Colonic mucosa (tissue), 4 donors: ENCODE measurements at regions not wholly inside any gene's neighbourhood (a gene's known extent, or its start where the extent isn't known, plus 50 kb on each side); places are given as distances from the start of the nearest gene placed in this dataset.

Experiments used
- DNase-seq: peaks from one replicate; pipeline ENCODE4 v3.0.0-alpha.2; 2020
- H3K27ac ChIP-seq: fragments of 200-600 bp; one replicate; pipeline ENCODE4 v1.8.0; 2021
- H3K27me3 ChIP-seq: fragments of 200-600 bp; one replicate; pipeline ENCODE4 v1.8.0; 2021
- H3K36me3 ChIP-seq: fragments of 200-600 bp; one replicate; pipeline ENCODE4 v1.8.0; 2021
- H3K4me1 ChIP-seq: fragments of 200-600 bp; one replicate; pipeline ENCODE4 v1.8.0; 2021; ENCODE audit warnings: mild to moderate bottlenecking
- H3K4me3 ChIP-seq: fragments of 200-600 bp; one replicate; pipeline ENCODE4 v1.8.0; 2021
- H3K9ac ChIP-seq, 2 donors: one replicate each; pipeline ENCODE4 v1.7.0; 2013; ENCODE audit warnings: control low read depth in 2 of 2, low read depth in 2 of 2, low read length in 2 of 2
- H3K9me3 ChIP-seq: fragments of 200-600 bp; one replicate; pipeline ENCODE4 v1.8.0; 2021
- CTCF ChIP-seq: fragments of 200-600 bp; IDR thresholded peaks from one replicate; pipeline ENCODE4 v1.8.0; 2022; ENCODE audit warnings: antibody characterized with exemption, mild to moderate bottlenecking
- intact Hi-C: fragments of 100-400 bp; cut with DNase I; formaldehyde crosslinking; loops from one replicate; pipeline ENCODE4 v1.14.1; 2022
- donor health status: healthy.
- donor health status: DM: no; HTN: no; CAD: no.
- donor health status: DM: no; HTN: no; CAD: no.

GRCh38 chr5:171650597-171650996, 135.0 kb upstream of the SMIM23 start:
- TF ChIP-seq CTCF, result no peak
- Histone ChIP-seq H3K4me3 (no peak overlapping the region), H3K9ac (no peak overlapping the region), H3K4me1 (no peaks in the 10 kb centered on the region), H3K27me3 (no peaks in the 10 kb centered on the region), H3K27ac (no peak overlapping the region), H3K36me3 (no peaks in the 10 kb centered on the region), H3K9me3 (no peaks in the 10 kb centered on the region)
- intact Hi-C loops, result no loop called here
- no peak for DNase-seq

GRCh38 chr5:171651102-171651501, 134.5 kb upstream of the SMIM23 start:
- TF ChIP-seq CTCF, result no peak
- H3K36me3 ChIP-seq, result no peaks in the 10 kb centered on the region
- no peak overlapping the region for H3K9ac ChIP-seq
- no peak overlapping the region for H3K4me3 ChIP-seq
- no peak overlapping the region for H3K27ac ChIP-seq
- intact Hi-C loops, result no loop called here
- no peak for DNase-seq
- H3K9me3 ChIP-seq, result no peaks in the 10 kb centered on the region
- no peaks in the 10 kb centered on the region for H3K27me3 ChIP-seq
- no peaks in the 10 kb centered on the region for H3K4me1 ChIP-seq

DNA sequence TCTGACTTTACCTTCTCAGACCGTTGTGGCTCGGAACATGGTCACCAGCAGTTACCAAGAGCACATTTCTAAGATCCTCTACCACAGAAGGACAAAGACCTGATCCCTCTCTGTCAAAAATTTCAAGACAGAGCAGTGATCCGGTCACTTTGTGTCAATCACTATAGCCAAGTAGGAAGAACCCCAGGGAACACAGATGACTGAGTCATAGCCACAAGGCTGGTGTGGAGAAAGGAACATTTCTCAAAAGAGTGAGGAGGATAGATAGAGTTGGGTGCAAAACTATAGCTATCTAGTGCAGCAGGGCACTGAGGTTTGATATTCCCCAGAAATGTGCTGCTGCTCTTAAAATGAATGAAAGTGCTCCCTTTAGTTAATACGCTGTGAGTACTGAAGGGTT, 130.7 kb upstream of the SMIM23 start:
- no peaks in the 10 kb centered on the region for H3K27me3 ChIP-seq
- TF ChIP-seq CTCF, result no peak
- no peaks in the 10 kb centered on the region for H3K9me3 ChIP-seq
- H3K4me3 ChIP-seq, result no peak overlapping the region
- H3K4me1 ChIP-seq, result no peaks in the 10 kb centered on the region
- no peak for DNase-seq
- no peak overlapping the region for H3K9ac ChIP-seq
- H3K36me3 ChIP-seq, result no peaks in the 10 kb centered on the region
- H3K27ac ChIP-seq, result no peak overlapping the region
- intact Hi-C loops, result no loop called here

DNA sequence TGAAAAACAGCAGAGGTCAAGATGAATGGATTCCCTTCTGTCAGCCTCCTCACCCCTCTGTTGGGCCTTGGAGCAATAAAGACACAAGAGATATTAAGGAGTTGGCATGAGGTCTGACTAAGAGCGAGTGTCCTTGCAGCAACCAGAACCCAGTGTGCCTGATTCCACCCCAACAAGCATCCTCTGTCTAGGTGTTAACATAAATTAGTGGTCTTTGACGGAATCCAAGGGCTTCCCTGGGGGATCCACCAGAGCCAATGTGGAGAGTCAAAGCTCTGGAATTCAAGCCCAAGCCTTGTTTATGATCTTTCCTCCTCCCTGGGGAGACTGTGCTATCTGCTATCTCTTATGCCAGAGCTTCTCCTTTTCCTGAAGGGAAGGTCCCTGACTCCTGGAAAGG, 128.1 kb upstream of the SMIM23 start:
- intact Hi-C loops, result no loop called here
- TF ChIP-seq CTCF, result no peak

GRCh38 chr5:171659896-171660295, 125.7 kb upstream of the SMIM23 start:
- Histone ChIP-seq H3K27ac (no peak overlapping the region), H3K4me3 (no peak overlapping the region), H3K9me3 (no peaks in the 10 kb centered on the region), H3K9ac (no peak overlapping the region), H3K36me3 (no peaks in the 10 kb centered on the region), H3K4me1 (no peaks in the 10 kb centered on the region), H3K27me3 (no peaks in the 10 kb centered on the region)
- no peak for DNase-seq
- intact Hi-C loops, result no loop called here
- TF ChIP-seq CTCF, result no peak

More for the DNA sequence above, 128.1 kb upstream of the SMIM23 start:
- H3K27me3 ChIP-seq, result no peaks in the 10 kb centered on the region
- no peaks in the 10 kb centered on the region for H3K36me3 ChIP-seq
- DNase-seq, result no peak
- no peaks in the 10 kb centered on the region for H3K4me1 ChIP-seq
- no peak overlapping the region for H3K27ac ChIP-seq
- no peaks in the 10 kb centered on the region for H3K9me3 ChIP-seq
- no peak overlapping the region for H3K4me3 ChIP-seq
- no peak overlapping the region for H3K9ac ChIP-seq

DNA sequence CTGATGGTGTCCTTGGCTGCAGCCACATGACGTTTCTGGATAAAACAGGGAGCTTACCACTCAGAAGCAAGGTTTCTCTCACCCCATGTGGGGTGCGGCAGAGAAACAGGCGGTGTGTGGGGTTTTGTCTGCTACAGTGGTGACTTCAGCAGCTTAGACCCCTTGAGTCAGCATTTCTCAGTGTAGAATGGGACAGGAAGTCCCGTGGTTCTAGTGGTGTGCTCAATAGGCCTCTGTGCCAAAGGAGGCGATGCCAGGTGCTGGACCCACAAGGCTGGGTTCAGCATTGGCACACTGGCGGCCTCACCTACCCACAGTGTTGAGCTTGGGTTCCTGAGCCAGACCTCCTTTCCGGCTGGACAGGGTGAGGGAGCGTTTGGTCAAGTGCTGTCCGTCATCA, 125.2 kb upstream of the SMIM23 start:
- intact Hi-C loops, result no loop called here
- no peaks in the 10 kb centered on the region for H3K9me3 ChIP-seq
- H3K9ac ChIP-seq, result no peak overlapping the region

More for the DNA sequence above, 125.2 kb upstream of the SMIM23 start:
- TF ChIP-seq CTCF, result no peak
- no peaks in the 10 kb centered on the region for H3K27me3 ChIP-seq
- H3K36me3 ChIP-seq, result no peaks in the 10 kb centered on the region
- DNase-seq, result no peak
- no peak overlapping the region for H3K4me3 ChIP-seq
- no peak overlapping the region for H3K27ac ChIP-seq
- H3K4me1 ChIP-seq, result no peaks in the 10 kb centered on the region
